GM19468 (cell line): ENCODE measurements at regions not wholly inside any gene's neighbourhood (a gene's known extent, or its start where the extent isn't known, plus 50 kb on each side); places are given as distances from the start of the nearest gene placed in this dataset.

Experiments
- ATAC-seq: cut with Tn5 transposase; IDR thresholded peaks from one replicate; pipeline ENCODE4 v1.9.1; 2021; ENCODE audit warnings: mild to moderate bottlenecking, moderate library complexity, moderate number of reproducible peaks; ENCODE audit not compliant: unreplicated experiment; ENCODE audit errors: extremely low read depth

GRCh38 chr12:125892276-125892675 is 827.0 kb downstream of the AACS start:
- ATAC-seq, result no peak

- ATAC-seq, result no peak
These were observed 837.8 kb downstream of the AACS start for GRCh38 chr12:125902991-125903390.

GRCh38 chr12:125907351-125907750 is 842.1 kb downstream of the AACS start:
- ATAC-seq, result no peak

- ATAC-seq, result no peak
These were observed 854.7 kb downstream of the AACS start for GRCh38 chr12:125919856-125920470.

- ATAC-seq, result no peak
These were observed 857.1 kb downstream of the AACS start for GRCh38 chr12:125922330-125922729.

GRCh38 chr12:125936502-125936901 is 871.3 kb downstream of the AACS start:
- ATAC-seq, result no peak

- ATAC-seq, result no peak
These were observed 879.2 kb downstream of the AACS start for GRCh38 chr12:125944446-125944845.

GRCh38 chr12:125949471-125949870 is 884.2 kb downstream of the AACS start:
- no peak for ATAC-seq

- no peak for ATAC-seq
These were observed 889.1 kb downstream of the AACS start for GRCh38 chr12:125954362-125954761.

GRCh38 chr12:125956186-125956585 is 891.0 kb downstream of the AACS start:
- no peak for ATAC-seq

GRCh38 chr12:125966641-125967040 is 901.4 kb downstream of the AACS start:
- ATAC-seq, result no peak

GRCh38 chr12:125968413-125968812 is 903.2 kb downstream of the AACS start:
- no peak for ATAC-seq

- ATAC-seq, result no peak
These were observed 906.7 kb downstream of the AACS start for GRCh38 chr12:125971981-125972380.

GRCh38 chr12:125978286-125978685 is 913.1 kb downstream of the AACS start:
- no peak for ATAC-seq

GRCh38 chr12:125981610-125982253 is 916.5 kb downstream of the AACS start:
- ATAC-seq, result no peak

- ATAC-seq, result no peak
These were observed 918.0 kb downstream of the AACS start for GRCh38 chr12:125983094-125983783.

- ATAC-seq, result no peak
These were observed 918.7 kb downstream of the AACS start for GRCh38 chr12:125983784-125984500.

- no peak for ATAC-seq
These were observed 923.3 kb downstream of the AACS start for GRCh38 chr12:125988545-125988944.

- no peak for ATAC-seq
These were observed 924.5 kb downstream of the AACS start for GRCh38 chr12:125989696-125990095.

GRCh38 chr12:125996443-125996842 is 931.2 kb downstream of the AACS start:
- no peak for ATAC-seq

- no peak for ATAC-seq
These were observed 934.4 kb downstream of the AACS start for GRCh38 chr12:125999628-126000027.
